PC-9 (cell line): ENCODE measurements at regions not wholly inside any gene's neighbourhood (a gene's known extent, or its start where the extent isn't known, plus 50 kb on each side); places are given as distances from the start of the nearest gene placed in this dataset.

Source experiments
- BruUV-seq: library from RNA; stranded (reverse); fragments of 400-500 nt; replicated peaks from 2 replicates; lab custom pipeline; 2021; lab: Mats Ljungman, UMichigan
- CTCF ChIA-PET: fragments of 300-600 bp; sonication (Branson Sonifier 250); formaldehyde crosslinking; loops from one replicate; lab custom pipeline; 2022; ENCODE audit warnings: antibody characterized with exemption; lab: Charles Lee
- POLR2A ChIA-PET: fragments of 300-600 bp; sonication (Branson Sonifier 250); formaldehyde crosslinking; loops from one replicate; lab custom pipeline; 2022; ENCODE audit warnings: antibody characterized with exemption; ENCODE audit not compliant: unreplicated experiment; lab: Charles Lee
- DNase-seq, 2 experiments: peaks; one replicate each; pipeline versions ENCODE4 v3.0.0 to v3.0.0-alpha.2; 2015 to 2022; ENCODE audit warnings: mixed read lengths in 1 of 2
- H2AFZ ChIP-seq: fragments of 200-600 bp; sonication (generic); 2 replicates; pipeline ENCODE4 v1.8.1; 2017; ENCODE audit warnings: antibody characterized with exemption
- H3F3A ChIP-seq: fragments of 200-600 bp; sonication (generic); 2 replicates; pipeline ENCODE4 v1.8.1; 2017; ENCODE audit warnings: antibody characterized with exemption, mild to moderate bottlenecking, low read depth; ENCODE audit not compliant: insufficient read depth
- H3K27ac ChIP-seq: fragments of 200-600 bp; sonication (generic); 2 replicates; pipeline ENCODE4 v1.6.1; 2016; ENCODE audit warnings: mixed run types
- H3K27me3 ChIP-seq: fragments of 200-600 bp; sonication (generic); 2 replicates; pipeline ENCODE4 v1.6.1; 2016; ENCODE audit warnings: low read depth, mixed run types; ENCODE audit not compliant: insufficient read depth
- H3K36me3 ChIP-seq: fragments of 200-600 bp; sonication (generic); 2 replicates; pipeline ENCODE4 v1.6.1; 2016; ENCODE audit warnings: low read depth, mixed run types
- H3K4me1 ChIP-seq: fragments of 200-600 bp; sonication (generic); replicated peaks from 2 replicates; pipeline ENCODE4 v1.6.1; 2016; ENCODE audit warnings: mixed run types; ENCODE audit not compliant: insufficient read depth
- H3K4me2 ChIP-seq: fragments of 200-600 bp; sonication (generic); 2 replicates; pipeline ENCODE4 v1.6.1; 2017; ENCODE audit warnings: mixed run types
- H3K4me3 ChIP-seq: fragments of 200-600 bp; sonication (generic); 2 replicates; pipeline ENCODE4 v1.6.1; 2016; ENCODE audit warnings: mixed run types
- H3K79me2 ChIP-seq: fragments of 200-600 bp; sonication (generic); 2 replicates; pipeline ENCODE4 v1.6.1; 2017; ENCODE audit warnings: low read depth, mixed run types
- H3K9me2 ChIP-seq: fragments of 200-600 bp; sonication (generic); 2 replicates; pipeline ENCODE4 v1.8.1; 2017; ENCODE audit warnings: mild to moderate bottlenecking; ENCODE audit not compliant: insufficient read depth
- H3K9me3 ChIP-seq: fragments of 200-600 bp; sonication (generic); 2 replicates; pipeline ENCODE4 v1.8.1; 2016; ENCODE audit warnings: low read depth; ENCODE audit not compliant: insufficient read depth
- H4K20me1 ChIP-seq: fragments of 200-600 bp; sonication (generic); 2 replicates; pipeline ENCODE4 v1.8.1; 2017; ENCODE audit not compliant: insufficient read depth
- CTCF ChIP-seq: fragments of 200-600 bp; sonication (generic); conservative IDR thresholded peaks from 2 replicates; pipeline ENCODE4 v1.6.1; 2017; ENCODE audit warnings: mixed run types, antibody characterized with exemption, mild to moderate bottlenecking, moderate library complexity
- EZH2 ChIP-seq: fragments of 200-600 bp; sonication (generic); IDR thresholded peaks from 2 replicates; pipeline ENCODE4 v1.8.0; 2017; ENCODE audit warnings: antibody characterized with exemption, low read depth
- intact Hi-C: fragments of 100-400 bp; cut with micrococcal nuclease; formaldehyde crosslinking; loops from one replicate; pipeline ENCODE4 v1.10.0; 2022; ENCODE audit not compliant: unreplicated experiment

GRCh38 chr1:82106672-82107071 is 305.9 kb downstream of the ADGRL2 start:
- H4K20me1 ChIP-seq, result no peaks in the 10 kb centered on the region
- intact Hi-C loops, result no loop called here
- CTCF ChIA-PET, result no interaction called here
- H3K79me2 ChIP-seq, result no peaks in the 10 kb centered on the region
- H3K4me3 ChIP-seq, result no peak overlapping the region
- POLR2A ChIA-PET, result no interaction called here
- no peaks in the 10 kb centered on the region for H3K36me3 ChIP-seq
- H3K27ac ChIP-seq, result no peak overlapping the region
- H3K4me2 ChIP-seq, result no peak overlapping the region
- DNase-seq, result no peak
- no TSS peak for BruUV-seq
- no peaks in the 10 kb centered on the region for H3F3A ChIP-seq
- H3K9me2 ChIP-seq, result no peaks in the 10 kb centered on the region; the same call in 1 of the 2 replicates
- TF ChIP-seq EZH2 (no peak), CTCF (no peak)
- H3K9me3 ChIP-seq, result no peaks in the 10 kb centered on the region
- no peaks in the 10 kb centered on the region for H3K27me3 ChIP-seq
- H3K4me1 ChIP-seq, result no peaks in the 10 kb centered on the region
- H2AFZ ChIP-seq, result no peak overlapping the region

GRCh38 chr1:82099170-82099569 is 298.4 kb downstream of the ADGRL2 start:
- POLR2A ChIA-PET, result no interaction called here
- Histone ChIP-seq H3K4me1 (no peaks in the 10 kb centered on the region), H3F3A (no peaks in the 10 kb centered on the region), H3K36me3 (no peaks in the 10 kb centered on the region), H3K4me3 (no peak overlapping the region), H3K4me2 (no peak overlapping the region), H2AFZ (no peak overlapping the region), H3K79me2 (no peaks in the 10 kb centered on the region), H3K9me3 (no peaks in the 10 kb centered on the region), H4K20me1 (no peaks in the 10 kb centered on the region), H3K27ac (no peak overlapping the region), H3K9me2 (no peaks in the 10 kb centered on the region; the same call in 1 of the 2 replicates), H3K27me3 (no peaks in the 10 kb centered on the region)
- intact Hi-C loops, result no loop called here
- BruUV-seq, result no TSS peak
- no peak for TF ChIP-seq CTCF
- no peak for TF ChIP-seq EZH2
- DNase-seq, result no peak
- CTCF ChIA-PET, result no interaction called here

- Histone ChIP-seq H3K9me3 (no peaks in the 10 kb centered on the region), H3K79me2 (no peaks in the 10 kb centered on the region), H3K27ac (no peak overlapping the region), H3K4me1 (no peaks in the 10 kb centered on the region), H3K36me3 (no peaks in the 10 kb centered on the region), H4K20me1 (no peaks in the 10 kb centered on the region), H2AFZ (no peak overlapping the region), H3K4me3 (no peak overlapping the region), H3F3A (no peaks in the 10 kb centered on the region), H3K4me2 (no peak overlapping the region), H3K9me2 (no peaks in the 10 kb centered on the region; the same call in none of the 2 replicates), H3K27me3 (no peaks in the 10 kb centered on the region)
- intact Hi-C loops, result no loop called here
- POLR2A ChIA-PET, result no interaction called here
- no peak for TF ChIP-seq CTCF
- TF ChIP-seq EZH2, result no peak
- no peak for DNase-seq
- no TSS peak for BruUV-seq
- CTCF ChIA-PET, result no interaction called here
These were observed 293.4 kb downstream of the ADGRL2 start for GRCh38 chr1:82094136-82094535.
